HFFc6 (cell line): ENCODE measurements at regions not wholly inside any gene's neighbourhood (a gene's known extent, or its start where the extent isn't known, plus 50 kb on each side); places are given as distances from the start of the nearest gene placed in this dataset.

Experiments
- DNase-seq: peaks from one replicate; pipeline ENCODE4 v3.0.0-alpha.2; 2018
- H3K27ac Mint-ChIP-seq: 2 replicates; pipeline ENCODE4 v1.8.0; 2020; ENCODE audit warnings: mild to moderate bottlenecking, mixed read lengths
- H3K27me3 Mint-ChIP-seq: 2 replicates; pipeline ENCODE4 v1.8.0; 2021; ENCODE audit warnings: mild to moderate bottlenecking, moderate library complexity, mixed read lengths; ENCODE audit not compliant: insufficient read depth
- H3K36me3 Mint-ChIP-seq: 2 replicates; pipeline ENCODE4 v1.8.0; 2021; ENCODE audit warnings: low read depth, mixed read lengths
- H3K4me1 Mint-ChIP-seq: 2 replicates; pipeline ENCODE4 v1.8.0; 2020; ENCODE audit warnings: low read depth, mixed read lengths
- H3K4me3 Mint-ChIP-seq: 2 replicates; pipeline ENCODE4 v1.8.0; 2020; ENCODE audit warnings: mild to moderate bottlenecking, moderate library complexity, mixed read lengths
- H3K9me3 Mint-ChIP-seq: 2 replicates; pipeline ENCODE4 v1.8.0; 2020; ENCODE audit warnings: mild to moderate bottlenecking, mixed read lengths
- TF ChIP-seq, protein P1 (sequence below): fragments of 200-600 bp; sonication (generic); IDR thresholded peaks from 2 replicates; pipeline ENCODE4 v1.5.0; 2021; ENCODE audit warnings: antibody characterized with exemption, mild to moderate bottlenecking

DNA sequence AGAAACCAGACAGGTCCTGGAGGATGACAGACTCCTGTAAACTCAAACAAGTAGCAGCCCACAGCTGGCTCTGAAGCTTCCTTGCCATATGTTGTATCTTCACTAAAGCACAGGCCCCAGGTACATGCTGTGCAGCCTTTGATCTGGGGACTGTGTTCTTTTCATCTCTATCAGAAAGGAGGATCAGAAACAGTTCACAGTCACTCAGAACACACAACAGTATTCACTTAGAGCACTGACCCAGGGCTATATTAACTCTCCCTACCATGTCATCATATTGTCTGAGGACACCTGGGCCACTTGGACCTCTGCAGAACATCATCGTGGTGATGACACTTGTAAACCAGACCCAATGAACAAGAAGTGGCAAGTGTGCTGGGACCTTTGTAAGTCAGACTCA lies 222.0 kb downstream of the SETD4 start:
- H3K4me1 Mint-ChIP-seq = peaks cover 39% of the 10 kb centered on the region
- no peaks in the 10 kb centered on the region for H3K9me3 Mint-ChIP-seq
- H3K27me3 Mint-ChIP-seq = no peaks in the 10 kb centered on the region; the same call in none of the 2 replicates
- DNase-seq = no peak
- H3K4me3 Mint-ChIP-seq = no peak overlapping the region
- H3K27ac Mint-ChIP-seq = no peak overlapping the region
- no peaks in the 10 kb centered on the region for H3K36me3 Mint-ChIP-seq
- TF ChIP-seq, protein P1, sequence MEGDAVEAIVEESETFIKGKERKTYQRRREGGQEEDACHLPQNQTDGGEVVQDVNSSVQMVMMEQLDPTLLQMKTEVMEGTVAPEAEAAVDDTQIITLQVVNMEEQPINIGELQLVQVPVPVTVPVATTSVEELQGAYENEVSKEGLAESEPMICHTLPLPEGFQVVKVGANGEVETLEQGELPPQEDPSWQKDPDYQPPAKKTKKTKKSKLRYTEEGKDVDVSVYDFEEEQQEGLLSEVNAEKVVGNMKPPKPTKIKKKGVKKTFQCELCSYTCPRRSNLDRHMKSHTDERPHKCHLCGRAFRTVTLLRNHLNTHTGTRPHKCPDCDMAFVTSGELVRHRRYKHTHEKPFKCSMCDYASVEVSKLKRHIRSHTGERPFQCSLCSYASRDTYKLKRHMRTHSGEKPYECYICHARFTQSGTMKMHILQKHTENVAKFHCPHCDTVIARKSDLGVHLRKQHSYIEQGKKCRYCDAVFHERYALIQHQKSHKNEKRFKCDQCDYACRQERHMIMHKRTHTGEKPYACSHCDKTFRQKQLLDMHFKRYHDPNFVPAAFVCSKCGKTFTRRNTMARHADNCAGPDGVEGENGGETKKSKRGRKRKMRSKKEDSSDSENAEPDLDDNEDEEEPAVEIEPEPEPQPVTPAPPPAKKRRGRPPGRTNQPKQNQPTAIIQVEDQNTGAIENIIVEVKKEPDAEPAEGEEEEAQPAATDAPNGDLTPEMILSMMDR = no peak

DNA sequence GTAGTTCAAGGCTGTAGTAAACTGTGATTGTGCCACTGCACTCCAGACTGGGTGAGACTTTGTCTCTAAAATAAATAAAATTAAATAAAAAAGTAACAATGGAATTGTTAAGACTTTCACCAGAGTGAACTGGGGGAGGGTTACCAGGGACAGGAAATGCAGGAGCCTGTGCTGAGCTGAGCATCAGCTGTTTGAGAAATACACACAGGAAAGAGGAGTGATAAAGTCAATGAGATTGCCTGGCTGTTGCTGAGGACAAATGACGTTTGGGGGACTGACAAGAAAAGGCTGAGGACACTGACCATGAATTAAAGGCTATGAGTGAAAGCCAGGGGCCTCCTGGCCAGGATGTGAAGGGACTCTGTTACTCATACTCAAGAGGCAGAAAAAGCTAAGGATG lies 226.3 kb downstream of the SETD4 start:
- no peak overlapping the region for H3K27ac Mint-ChIP-seq
- H3K9me3 Mint-ChIP-seq = no peaks in the 10 kb centered on the region
- H3K36me3 Mint-ChIP-seq = no peaks in the 10 kb centered on the region
- no peaks in the 10 kb centered on the region; the same call in 1 of the 2 replicates for H3K27me3 Mint-ChIP-seq
- H3K4me1 Mint-ChIP-seq = peaks cover 24% of the 10 kb centered on the region
- TF ChIP-seq, protein P1 = no peak
- DNase-seq = no peak
- no peak overlapping the region for H3K4me3 Mint-ChIP-seq

DNA sequence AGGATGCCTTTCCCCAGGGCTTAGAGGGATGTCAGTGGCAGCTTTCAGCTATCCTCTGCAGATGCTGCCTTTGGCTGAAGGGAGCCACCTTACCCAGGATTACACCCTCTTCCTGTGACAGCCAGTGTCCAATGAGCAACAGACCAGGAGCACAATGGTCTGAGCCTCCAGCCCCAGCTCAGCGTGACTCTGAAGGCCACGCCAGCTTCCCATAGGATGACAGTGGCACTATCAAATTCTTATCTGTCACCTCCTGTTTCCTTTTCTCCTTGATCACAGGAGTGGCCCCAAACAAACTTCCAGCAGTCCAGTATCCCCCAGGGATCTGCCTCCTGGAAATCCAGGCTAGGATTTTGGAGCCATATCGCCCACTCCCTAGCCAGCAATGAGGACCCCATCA lies 226.9 kb downstream of the SETD4 start:
- no peak overlapping the region for H3K4me3 Mint-ChIP-seq
- no peaks in the 10 kb centered on the region for H3K9me3 Mint-ChIP-seq
- DNase-seq = no peak
- H3K4me1 Mint-ChIP-seq = peaks cover 19% of the 10 kb centered on the region
- H3K36me3 Mint-ChIP-seq = no peaks in the 10 kb centered on the region
- TF ChIP-seq, protein P1 = no peak
- no peaks in the 10 kb centered on the region; the same call in 1 of the 2 replicates for H3K27me3 Mint-ChIP-seq
- no peak overlapping the region for H3K27ac Mint-ChIP-seq

DNA sequence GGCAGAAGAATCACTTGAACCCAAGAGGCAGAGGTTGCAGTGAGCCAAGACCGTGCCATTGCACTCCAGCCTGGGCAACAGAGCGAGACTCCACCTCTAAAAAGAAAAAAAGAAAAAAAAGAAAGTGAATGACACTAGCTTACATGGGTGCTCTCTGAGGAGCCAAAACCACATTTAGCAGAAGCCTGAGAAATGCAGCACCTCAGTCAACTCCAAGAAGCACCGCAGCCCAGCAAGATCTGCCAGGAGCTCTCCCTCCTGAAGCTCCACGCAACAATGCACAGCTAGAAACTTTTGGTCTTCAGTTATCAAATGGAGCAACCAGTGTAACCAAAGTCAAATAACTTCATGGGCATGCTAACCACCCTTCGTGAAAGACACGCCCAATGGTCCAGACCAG lies 229.1 kb downstream of the SETD4 start:
- H3K4me1 Mint-ChIP-seq = peaks cover 17% of the 10 kb centered on the region
- no peak overlapping the region for H3K4me3 Mint-ChIP-seq
- H3K27me3 Mint-ChIP-seq = no peaks in the 10 kb centered on the region; the same call in 1 of the 2 replicates
- no peak for DNase-seq
- TF ChIP-seq, protein P1 = no peak
- H3K9me3 Mint-ChIP-seq = no peaks in the 10 kb centered on the region
- H3K27ac Mint-ChIP-seq = no peak overlapping the region
- H3K36me3 Mint-ChIP-seq = no peaks in the 10 kb centered on the region

DNA sequence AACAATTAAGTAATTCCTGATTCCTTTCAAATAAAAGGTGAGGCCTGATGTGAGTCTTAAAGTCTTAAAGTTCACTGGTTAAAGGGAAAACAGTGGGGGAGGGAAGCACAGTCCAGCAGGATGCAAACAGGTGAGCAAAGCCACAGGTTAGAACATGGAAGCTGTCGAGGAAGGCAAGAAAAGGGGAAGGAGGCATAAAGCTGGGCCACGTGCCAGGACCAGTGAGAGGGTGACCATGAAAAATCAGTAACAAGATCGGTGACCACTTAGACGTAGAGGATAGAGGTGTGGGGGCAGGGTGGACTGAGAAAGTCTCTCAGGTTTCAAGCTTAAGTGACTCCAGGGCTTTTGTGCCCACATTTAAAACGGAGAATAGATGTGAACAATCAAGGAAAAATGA lies 231.3 kb downstream of the SETD4 start:
- TF ChIP-seq, protein P1 = no peak
- peaks cover 19% of the 10 kb centered on the region for H3K4me1 Mint-ChIP-seq
- no peaks in the 10 kb centered on the region for H3K9me3 Mint-ChIP-seq
- no peak for DNase-seq
- H3K27ac Mint-ChIP-seq = no peak overlapping the region
- H3K27me3 Mint-ChIP-seq = no peaks in the 10 kb centered on the region; the same call in 1 of the 2 replicates
- H3K36me3 Mint-ChIP-seq = no peaks in the 10 kb centered on the region
- no peak overlapping the region for H3K4me3 Mint-ChIP-seq

DNA sequence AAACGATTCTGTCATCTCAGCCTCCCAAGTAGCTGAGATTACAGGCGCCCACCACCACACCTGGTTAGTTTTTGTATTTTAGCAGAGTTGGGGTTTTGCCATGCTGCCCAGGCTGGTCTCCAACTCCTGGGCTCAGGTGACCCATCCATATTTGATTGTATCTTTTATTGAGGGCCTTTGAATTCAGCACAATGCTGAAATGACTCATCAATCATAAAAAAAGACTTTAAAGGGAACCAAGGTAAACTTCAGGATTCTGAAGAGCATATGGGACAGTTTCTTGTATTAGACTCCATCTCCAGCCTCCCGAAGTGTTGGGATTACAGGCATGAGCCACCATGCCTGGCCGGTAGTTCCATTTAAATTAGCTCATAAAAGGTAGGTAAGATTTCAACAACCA lies 232.2 kb downstream of the SETD4 start:
- no peaks in the 10 kb centered on the region for H3K36me3 Mint-ChIP-seq
- no peak for DNase-seq
- H3K4me1 Mint-ChIP-seq = peaks cover 14% of the 10 kb centered on the region; the same call in 1 of the 2 replicates
- TF ChIP-seq, protein P1 = no peak
- no peaks in the 10 kb centered on the region; the same call in 1 of the 2 replicates for H3K27me3 Mint-ChIP-seq
- H3K9me3 Mint-ChIP-seq = no peaks in the 10 kb centered on the region
- H3K4me3 Mint-ChIP-seq = no peak overlapping the region
- H3K27ac Mint-ChIP-seq = no peak overlapping the region
